NCI-H187 treated with DMSO at 0.1 percent for 48 hours (cell line): ENCODE measurements at regions not wholly inside any gene's neighbourhood (a gene's known extent, or its start where the extent isn't known, plus 50 kb on each side); places are given as distances from the start of the nearest gene placed in this dataset.

ENCODE experiments used
- DNase-seq: peaks from one replicate; lab custom pipeline; 2025; lab: John Stamatoyannopoulos, UW

DNA sequence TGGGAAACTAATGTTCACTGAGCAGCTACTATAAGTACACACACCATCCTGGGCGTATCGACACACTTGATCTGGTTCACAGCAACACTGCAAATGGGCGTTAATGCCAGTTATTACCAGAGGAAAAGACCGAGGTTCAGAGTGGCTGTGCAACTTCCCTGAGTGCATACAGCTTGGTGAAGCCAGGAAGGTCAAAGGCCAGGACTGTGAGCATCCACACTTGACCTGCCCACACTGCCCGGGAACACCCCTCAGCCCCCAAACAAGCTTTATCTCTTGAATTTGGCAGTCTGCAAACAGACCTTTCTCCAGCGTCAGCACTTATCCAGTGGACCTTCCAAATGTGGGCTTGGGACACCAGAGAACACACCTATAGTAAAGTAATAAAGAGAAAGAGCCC lies 312.6 kb downstream of the BCL11B start:
- DNase-seq: no peak

DNA sequence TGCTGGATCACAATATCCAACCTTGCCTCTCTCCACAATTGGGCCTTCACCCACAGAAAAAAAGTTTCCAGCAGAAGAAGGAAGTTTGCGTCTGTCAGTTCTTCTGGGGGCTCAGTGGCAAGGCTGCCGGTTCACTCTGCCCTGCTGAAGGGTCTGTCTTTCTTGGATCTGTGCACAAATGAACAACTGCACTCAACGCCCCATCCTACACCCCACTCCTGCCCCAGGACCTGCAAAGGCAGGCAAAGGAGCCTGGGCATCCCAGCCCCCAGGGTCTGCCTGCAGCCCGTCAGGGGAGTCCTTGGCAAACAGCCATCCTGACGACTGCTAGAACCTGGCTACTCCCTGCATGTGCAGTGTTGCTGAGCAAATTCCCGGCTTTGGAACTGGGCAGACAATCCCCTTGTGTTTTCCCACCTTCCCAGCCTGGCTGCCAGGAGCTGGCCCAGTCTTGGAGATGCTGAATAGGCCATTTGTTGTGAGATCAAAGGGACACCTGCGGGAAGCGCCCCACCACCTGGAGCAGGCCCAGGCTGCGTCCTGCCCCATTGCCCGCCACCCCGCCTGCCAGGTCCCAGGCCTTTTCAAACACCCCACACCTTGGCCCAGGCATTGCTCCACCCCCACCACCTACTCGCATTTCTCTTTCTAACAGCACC lies 311.9 kb downstream of the BCL11B start:
- no peak for DNase-seq

DNA sequence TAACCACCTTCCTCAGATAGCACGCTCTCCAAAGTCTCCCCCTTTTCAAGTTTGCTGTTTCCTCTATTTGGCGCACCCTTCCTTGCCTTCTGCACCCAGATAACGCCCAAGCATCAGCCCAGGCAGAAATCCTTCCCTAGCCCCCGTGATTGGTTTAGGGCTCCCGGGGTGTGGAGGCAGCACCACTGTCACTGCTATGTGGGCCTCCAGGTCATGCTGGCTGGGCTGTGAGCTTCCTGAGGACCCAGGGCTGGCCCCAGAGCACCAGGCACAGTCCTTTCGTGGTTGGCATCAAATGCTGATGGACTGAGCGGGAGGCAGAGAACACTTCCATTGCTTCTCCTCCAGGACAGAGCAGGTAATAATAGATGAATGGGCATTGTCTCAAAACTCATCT lies 311.4 kb downstream of the BCL11B start:
- no peak for DNase-seq

DNA sequence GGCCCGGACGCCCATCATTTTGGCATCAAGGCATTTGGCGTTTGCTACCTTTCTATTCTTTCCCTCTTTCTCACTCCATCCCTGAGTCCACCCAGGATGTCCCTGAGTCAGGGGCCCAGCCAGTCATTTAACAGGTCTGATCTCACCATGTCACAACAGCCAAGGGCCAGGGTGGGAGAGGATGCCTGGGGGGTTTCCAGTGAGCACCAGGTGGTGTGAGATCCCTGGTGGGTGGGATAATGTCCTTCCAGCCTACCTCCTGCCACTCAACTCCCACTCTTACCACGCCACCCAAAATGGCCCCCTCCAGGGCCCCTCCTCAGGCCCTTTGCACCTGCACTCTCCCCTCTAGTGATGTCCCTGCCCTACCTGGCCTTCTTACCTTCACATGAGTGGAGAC lies 310.8 kb downstream of the BCL11B start:
- no peak for DNase-seq

DNA sequence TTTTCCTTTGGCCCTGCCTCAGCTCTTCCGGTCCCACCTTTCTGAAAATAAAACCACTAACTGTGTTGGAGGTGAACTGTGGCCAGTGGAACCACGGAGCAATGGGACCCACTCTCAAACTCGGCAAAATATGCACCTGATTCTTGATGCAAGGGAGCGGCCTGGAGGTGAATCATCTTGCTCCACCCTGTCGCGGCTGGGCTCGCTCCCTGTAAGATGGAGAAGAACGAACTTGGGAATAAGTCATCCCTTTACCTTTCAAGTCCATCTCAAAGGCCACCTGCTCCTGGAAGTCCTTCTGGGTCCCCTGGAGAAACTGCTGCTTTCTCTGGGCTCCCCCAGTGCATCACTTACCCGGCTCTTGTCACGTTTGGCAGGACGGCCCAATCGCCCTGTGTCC lies 309.9 kb downstream of the BCL11B start:
- no peak for DNase-seq

DNA sequence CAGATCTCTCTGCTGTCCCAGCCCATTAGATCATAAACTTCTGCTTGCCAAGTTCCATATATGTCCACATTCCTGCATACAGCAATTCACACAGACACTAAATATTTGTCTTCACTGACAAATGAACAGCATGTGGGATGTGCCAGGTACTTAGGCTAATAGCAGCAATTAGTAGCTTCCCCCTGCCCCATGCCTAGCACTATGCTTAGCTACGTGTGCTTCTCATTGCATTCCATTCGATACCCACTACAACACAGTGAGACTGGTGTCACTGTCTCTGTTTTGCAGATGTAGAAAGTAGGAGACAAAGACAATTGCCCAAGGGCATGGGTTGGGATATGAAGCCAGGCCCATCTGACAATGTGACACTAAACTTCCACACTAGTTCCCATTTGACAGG lies 308.4 kb downstream of the BCL11B start:
- no peak for DNase-seq

DNA sequence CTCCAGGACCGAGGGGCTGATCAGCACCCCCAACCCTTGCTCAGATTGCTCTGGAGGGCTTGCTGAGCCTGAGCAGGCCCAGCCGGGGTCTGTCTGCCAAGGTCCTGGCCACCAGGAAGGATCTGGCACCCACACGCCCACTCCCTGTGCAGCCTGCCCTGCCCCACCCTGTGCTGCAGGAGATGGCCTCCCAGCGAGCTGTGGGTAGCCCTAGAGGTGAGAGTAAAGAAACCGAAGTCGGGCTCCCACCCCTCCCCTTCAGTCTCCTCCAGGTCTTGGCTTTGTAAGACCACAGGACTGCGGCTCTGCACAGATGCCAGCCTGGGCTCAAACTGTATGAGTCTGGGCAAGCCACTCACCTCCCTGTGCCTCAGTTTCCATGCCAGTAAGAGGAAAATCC lies 307.8 kb downstream of the BCL11B start:
- DNase-seq: no peak

DNA sequence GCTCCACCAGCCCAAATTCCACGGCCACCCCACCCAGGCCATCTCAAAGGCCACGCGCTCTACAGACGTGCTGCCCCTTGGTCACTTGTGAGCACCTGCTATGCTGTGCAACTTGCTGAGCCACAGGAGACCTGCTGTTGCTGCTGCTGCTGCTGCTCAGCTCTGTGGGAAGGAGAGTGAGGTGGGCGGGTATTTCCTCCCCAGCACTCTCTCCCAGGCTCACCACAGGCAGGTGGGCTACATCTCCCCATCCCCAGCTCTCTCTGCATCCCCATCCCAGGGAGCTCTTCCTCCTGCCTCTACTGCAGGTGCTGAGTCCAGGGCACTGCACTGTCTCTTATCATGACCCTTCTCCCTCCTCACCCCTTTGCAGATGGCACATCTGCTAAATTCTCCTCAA lies 306.9 kb downstream of the BCL11B start:
- no peak for DNase-seq

DNA sequence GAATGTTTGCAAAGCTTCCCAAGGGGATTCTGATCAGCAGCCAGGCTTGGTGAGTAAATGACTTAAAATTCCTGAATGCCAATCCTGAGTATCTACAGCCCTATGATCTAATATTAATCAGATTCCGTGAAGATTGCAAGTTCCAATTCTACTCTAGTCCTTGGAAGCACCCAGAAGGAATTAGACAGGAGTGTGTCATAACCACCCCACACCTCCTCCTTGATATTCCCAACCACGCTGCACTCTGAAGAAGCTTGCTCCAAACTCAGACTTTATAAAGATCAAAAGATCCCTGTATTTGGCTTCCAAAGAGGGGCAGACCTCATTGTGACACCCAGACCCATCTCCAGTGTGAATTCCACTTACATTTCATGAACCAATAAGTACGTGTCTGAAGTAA lies 306.0 kb downstream of the BCL11B start:
- DNase-seq: no peak

DNA sequence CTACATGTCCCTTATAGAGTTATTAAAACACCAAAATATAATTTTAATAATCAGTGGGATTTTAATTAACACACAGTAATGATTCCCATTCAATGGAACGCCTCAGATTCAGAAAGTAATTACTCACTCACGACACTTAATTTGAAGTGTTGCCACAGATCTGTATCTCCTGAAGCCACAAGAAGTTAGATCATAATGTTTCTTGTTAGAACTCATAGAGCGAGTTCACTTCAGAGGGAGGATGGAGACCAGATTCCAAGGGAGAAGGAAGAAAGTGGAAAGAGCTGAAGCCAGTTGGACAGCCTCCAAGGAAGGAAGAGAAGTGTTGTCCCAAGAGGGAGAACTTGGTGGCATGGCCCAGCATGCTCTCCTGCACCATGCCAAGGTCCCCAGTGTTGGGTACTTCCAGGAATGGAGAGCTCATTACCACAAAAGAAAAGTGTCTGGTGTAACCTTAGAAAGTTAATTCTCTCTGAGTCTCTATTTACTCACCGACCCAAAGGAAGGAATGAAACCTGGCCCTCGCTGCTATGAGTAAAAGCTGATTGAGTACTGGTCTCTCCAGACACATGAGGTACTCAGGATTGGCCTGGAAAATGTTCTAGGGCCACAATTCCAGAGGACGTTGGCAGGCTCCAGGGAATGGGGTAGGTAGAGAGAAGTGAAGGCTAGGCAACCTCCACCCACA lies 305.4 kb downstream of the BCL11B start:
- DNase-seq: no peak

DNA sequence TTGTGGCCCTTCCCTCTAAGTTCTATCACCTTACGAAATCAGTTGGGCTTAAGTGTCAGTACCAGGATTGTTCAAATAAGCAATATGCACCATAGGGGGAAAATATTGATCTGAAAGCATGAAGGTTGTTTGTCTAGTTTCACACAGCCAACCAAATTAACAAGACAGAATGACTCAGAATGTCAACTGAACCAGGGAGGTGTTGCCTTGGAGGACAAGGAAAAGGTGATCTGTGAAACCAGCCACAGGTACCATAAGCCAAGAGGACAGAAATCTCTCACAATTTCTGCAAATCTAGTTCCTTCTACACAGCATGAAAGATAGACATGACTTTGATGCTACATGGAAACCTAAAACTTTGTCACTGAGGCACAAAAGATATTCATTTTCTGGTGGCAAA lies 297.9 kb downstream of the BCL11B start:
- no peak for DNase-seq

DNA sequence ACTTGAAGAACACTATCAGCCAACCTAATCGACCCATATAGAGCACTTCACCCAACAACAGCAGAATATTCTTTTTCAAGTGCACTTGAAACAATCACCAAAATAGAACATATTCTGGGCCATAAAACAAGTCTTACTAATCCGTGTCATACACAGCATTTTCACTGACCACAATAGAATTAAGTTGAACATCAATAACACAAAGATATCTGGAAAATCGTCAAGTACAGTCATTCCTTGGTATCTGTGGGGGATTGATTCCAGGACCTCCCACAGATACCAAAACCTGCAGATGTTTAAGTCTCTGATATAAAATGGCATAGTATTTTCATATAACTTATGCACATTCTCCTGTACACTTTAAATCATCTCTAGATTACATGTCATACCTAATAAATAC lies 295.7 kb downstream of the BCL11B start:
- DNase-seq: no peak

DNA sequence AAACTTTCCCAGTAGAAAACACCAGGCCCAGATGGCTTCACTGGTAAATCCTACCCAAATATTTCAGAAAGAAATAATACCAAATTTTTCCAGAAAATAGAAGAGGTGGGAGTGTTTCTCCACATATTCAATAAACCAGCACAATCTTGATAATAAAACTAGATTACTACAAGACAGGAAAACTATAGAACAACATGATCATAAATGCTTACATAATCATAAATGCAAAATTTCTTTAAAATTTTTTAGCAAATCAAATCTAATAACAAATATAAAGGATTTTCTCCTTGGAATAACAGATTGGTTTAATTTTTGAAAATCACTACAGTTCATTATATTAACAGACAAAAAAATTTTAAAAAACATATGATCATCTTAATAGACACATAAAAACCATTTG lies 294.5 kb downstream of the BCL11B start:
- no peak for DNase-seq

DNA sequence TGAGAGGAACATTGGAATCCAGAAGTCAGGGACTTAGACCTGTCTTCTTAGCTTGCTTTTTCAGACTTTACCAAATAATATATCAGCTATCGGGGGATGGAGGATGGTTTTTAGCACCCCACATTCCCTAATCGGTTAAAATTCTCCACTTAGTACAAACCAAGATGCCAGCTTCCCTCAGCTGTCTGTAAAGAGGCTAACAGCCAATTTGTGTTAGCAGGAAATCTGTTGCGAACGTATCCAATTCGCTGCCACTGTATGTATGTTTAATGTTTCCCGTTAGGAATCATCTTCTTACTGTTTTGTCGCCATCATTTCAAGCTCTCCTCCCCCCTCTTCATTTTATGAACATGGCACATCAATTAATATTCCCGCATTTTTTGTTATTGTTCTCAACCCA lies 289.0 kb downstream of the BCL11B start:
- no peak for DNase-seq

DNA sequence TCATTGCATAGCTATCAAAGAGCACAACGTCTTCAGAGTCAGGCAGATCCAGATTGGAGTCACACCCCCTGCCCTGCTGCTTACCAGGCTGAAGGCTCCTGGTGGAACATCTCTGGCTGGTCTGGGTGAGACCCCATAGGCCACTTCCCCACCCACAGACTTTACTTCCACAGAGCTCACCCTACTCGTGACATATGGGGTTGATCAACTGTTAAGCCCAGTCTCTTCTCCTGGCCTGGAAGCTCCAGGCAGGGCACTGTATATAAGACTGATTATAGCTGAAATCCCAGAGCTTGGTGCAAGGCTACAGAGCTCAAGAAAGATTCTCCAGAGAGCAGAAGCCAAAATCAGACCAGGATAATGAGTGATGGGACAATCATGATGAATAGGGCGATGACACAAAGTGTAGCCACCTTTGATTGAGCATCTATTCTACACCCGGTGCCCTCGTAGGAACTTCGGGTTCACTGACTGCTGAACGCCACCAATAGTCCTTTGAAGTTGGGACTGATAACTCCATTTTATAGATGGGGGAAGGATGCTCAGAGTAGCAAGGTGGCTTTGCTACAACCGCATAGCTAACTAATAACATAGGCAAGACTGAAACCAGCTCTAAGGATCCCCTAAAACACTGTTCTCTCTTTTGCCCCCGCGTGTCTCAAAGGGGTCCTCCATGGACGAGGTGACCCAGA lies 287.8 kb downstream of the BCL11B start:
- DNase-seq: no peak

DNA sequence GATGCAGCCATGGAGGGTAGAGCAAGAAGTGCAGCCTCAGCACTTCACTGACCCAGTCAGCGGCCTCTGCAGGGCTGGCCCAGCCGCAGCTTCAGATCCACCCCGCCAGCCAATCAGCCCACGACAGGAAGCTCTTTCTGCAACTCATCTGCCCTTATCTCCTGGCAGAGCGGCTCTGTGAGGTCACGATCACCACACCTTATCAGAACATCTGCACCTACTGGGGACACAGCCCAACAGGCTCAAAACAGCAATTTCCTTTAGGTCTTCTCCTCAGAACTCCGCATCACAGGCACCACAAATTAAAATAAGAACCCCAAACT lies 287.3 kb downstream of the BCL11B start:
- DNase-seq: no peak

DNA sequence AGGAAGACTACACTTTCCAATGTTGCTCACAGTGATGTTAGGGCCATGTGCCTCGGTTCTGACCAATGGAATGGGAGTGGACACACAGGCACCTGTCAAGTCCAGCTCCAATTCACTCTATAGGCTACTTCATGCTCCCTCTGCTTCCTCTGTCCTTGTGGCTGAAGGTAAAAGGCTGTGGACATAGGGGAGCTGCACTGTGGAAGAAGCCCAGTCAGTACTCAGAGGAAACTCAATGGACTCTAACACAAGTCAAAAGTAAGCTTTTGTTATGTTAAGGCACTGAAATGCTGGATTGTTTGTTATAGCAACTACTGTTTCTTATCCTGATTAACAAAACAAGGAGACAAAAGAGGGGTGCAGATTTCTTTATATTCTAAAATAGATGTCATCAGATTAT lies 278.2 kb downstream of the BCL11B start:
- no peak for DNase-seq

DNA sequence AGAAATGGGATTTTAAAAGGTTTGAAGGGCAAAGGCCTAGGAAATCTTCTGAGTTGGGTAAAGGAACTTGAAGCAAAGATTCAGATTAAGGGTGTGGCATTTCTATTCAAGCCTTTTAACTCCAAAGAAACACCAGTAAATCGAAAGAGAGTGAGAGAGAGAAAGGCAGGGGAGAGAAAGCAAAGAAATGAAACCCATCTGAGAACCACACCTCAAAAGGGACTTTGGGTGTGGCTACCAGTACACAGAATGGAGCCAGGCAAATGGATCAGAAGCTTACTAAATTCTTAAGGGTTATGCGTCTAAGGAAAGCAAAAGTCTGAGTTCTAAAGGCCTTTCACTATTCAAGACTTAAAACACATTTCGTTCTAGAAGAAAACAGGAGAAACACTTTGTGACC lies 277.4 kb downstream of the BCL11B start:
- no peak for DNase-seq

DNA sequence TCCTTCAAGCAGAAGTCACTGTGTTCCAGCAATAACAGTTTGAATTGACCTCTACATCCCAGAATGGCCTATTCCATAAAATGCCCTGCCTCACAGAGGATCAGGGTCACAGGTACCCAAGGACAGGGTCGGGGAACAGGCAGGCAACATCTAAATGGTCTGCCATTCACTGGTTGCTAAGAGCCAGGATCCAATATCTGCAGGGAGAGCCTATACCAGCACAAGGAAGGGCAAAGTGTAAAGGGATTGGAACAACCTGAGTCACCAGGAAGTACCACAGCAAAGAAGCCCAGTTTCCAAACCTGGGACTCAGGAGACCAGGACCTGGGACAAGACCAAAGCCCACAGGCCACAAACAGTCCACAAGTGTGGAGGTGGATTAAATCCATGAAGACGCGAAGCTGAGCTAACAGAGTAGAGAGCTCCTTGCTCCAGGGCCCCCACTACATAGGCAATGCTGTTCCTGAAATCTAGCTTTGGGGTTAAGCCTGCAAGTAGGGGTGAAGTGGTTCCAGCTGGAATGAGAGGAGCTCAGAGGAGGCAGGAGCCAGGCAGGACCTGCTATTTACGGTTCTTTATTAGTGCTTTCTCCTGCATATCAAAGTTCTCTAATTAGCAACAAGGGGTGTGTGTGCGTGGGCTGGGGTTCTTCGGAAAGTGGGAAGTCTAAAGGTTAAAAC lies 274.3 kb downstream of the BCL11B start:
- DNase-seq: no peak

DNA sequence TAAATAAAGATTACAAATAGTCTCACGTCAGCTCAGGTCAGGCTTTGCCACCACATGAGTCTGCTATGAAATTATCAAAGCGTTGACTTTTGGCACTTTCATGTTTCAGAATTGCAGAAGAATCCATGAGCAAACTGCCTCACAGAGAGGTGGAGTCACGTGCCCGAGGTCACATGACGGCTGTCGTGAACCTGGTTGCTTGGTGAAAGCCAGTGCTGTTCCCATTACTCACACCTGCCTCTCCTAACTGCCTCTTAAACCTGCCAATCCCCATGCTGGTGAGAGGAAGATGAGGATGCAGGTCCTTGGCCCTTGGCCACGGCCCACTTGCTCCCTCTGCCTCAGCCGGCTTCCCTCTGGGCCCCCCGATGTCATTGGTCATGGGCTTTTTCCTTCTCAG lies 272.7 kb downstream of the BCL11B start:
- no peak for DNase-seq

DNA sequence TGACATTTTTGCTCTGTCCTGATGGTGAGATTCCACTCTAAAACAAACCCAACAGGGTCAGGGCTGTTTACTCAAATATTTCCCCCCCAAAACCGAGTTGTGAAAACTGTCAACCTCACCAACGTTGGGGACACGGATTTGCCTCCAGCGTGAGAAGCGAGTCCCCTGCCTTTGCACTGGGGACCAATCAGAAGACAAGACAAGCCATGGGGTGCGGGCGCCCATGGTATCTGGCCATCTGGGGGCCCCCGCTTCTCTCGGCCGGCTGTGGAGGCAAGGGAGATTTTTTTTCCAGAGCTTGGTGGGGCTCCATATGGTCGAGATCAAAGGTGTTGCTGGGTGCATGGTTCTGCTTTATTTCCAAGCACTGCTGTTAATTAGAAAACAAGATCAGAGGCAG lies 272.1 kb downstream of the BCL11B start:
- no peak for DNase-seq

DNA sequence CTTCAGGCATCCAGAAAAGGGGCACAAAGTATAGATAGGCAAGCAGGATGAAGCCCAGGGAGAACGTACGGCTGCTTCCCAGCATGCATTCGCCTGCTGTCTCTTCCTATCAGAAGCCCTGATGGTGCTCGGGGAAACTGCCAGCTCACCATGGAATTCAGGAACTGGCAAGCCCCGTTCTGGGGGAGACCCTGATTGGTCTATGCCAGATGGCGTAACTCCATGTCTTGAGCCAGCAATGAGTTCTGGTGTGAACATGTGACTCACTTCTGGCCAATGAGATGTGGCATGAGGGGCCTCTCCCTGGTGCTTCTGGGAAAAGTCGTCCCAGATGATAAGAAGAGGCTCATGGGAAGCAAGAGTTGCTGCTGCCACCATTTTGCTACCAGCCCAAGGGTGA lies 270.8 kb downstream of the BCL11B start:
- DNase-seq: no peak

DNA sequence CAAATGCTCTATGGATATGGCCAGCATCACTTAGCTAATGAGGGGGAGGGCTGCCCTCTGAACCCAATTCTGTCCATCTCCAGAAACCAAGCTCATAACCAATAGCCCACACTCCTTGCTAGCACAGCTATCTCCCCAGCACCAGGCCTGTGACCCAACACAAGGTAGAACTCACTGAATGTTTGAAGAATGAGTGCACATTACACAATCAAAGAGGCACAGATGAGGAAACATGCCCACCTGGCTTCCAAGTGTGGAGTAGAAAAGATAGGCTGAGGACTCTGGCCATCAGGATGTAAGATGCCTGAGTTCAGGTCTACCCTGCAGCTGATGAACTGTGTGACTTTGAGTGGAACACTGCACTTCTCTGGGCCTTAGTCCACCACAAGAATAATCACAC lies 268.4 kb downstream of the BCL11B start:
- no peak for DNase-seq
